SK-N-SH (cell line): ENCODE measurements at regions not wholly inside any gene's neighbourhood (a gene's known extent, or its start where the extent isn't known, plus 50 kb on each side); places are given as distances from the start of the nearest gene placed in this dataset.

Experiments used
- CTCF ChIA-PET: fragments of 300-600, 350-600 bp; formaldehyde crosslinking; extraction: SDS; loops from one replicate; lab custom pipeline; 2021; lab: Yijun Ruan, JAX
- POLR2A ChIA-PET: fragments of 350-600 bp; sonication (Branson Sonifier 250); formaldehyde crosslinking; extraction: SDS; loops from one replicate; lab custom pipeline; 2020; ENCODE audit warnings: antibody characterized with exemption, inconsistent platforms; lab: Yijun Ruan, JAX
- DNase-seq: peaks from one replicate; pipeline ENCODE4 v3.0.0; 2012
- H2AFZ ChIP-seq: fragments of 200-600 bp; sonication (generic); 2 replicates; pipeline ENCODE4 v1.8.1; 2016; ENCODE audit warnings: antibody characterized with exemption, mild to moderate bottlenecking, low read depth
- H3F3A ChIP-seq: fragments of 200-600 bp; sonication (generic); replicated peaks from 2 replicates; pipeline ENCODE3; 2016; ENCODE audit warnings: antibody characterized with exemption, mild to moderate bottlenecking; ENCODE audit not compliant: insufficient read depth
- H3K27ac ChIP-seq, 2 experiments: fragments of 200-500 bp in 1 of 2; fragments of 200-600 bp in 1 of 2; sonication (Bioruptor generic) in 1 of 2; sonication (generic), shearing (Covaris generic) in 1 of 2; 2 replicates each; pipeline versions ENCODE4 v1.5.1 to v1.6.1; 2014 to 2016; ENCODE audit warnings: low read depth in 2 of 2, inconsistent platforms in 1 of 2, low read length in 1 of 2, mild to moderate bottlenecking in 1 of 2, mixed read lengths in 1 of 2
- H3K27me3 ChIP-seq: fragments of 200-600 bp; sonication (generic), shearing (Covaris generic); 2 replicates; pipeline ENCODE4 v1.6.1; 2016; ENCODE audit warnings: mixed run types; ENCODE audit not compliant: insufficient read depth
- H3K36me3 ChIP-seq, 2 experiments: fragments of 200-500 bp in 1 of 2; fragments of 200-600 bp in 1 of 2; sonication (Bioruptor generic) in 1 of 2; sonication (generic) in 1 of 2; replicated peaks in 1 of 2; 2 replicates each; pipeline versions ENCODE3 to v1.5.1; 2014 to 2016; ENCODE audit warnings: low read length in 1 of 2, mild to moderate bottlenecking in 1 of 2; ENCODE audit not compliant: insufficient read depth in 2 of 2, control insufficient read depth in 1 of 2
- H3K4me1 ChIP-seq, 2 experiments: fragments of 200-500 bp in 1 of 2; fragments of 200-600 bp in 1 of 2; sonication (Bioruptor generic) in 1 of 2; sonication (generic), shearing (Covaris generic) in 1 of 2; 2 replicates each; pipeline versions ENCODE4 v1.5.1 to v1.6.1; 2014 to 2016; ENCODE audit warnings: low read depth in 1 of 2, low read length in 1 of 2, mixed run types in 1 of 2; ENCODE audit not compliant: insufficient read depth in 2 of 2, control insufficient read depth in 1 of 2
- H3K4me2 ChIP-seq: fragments of 200-600 bp; sonication (generic), shearing (Covaris generic); 2 replicates; pipeline ENCODE4 v1.6.1; 2017; ENCODE audit warnings: mixed run types
- H3K4me3 ChIP-seq, 2 experiments: fragments of 200-500 bp in 1 of 2; fragments of 200-600 bp in 1 of 2; sonication (Bioruptor generic) in 1 of 2; sonication (generic), shearing (Covaris generic) in 1 of 2; 2 replicates each; pipeline versions ENCODE4 v1.5.1 to v1.8.1; 2014 to 2016; ENCODE audit warnings: low read depth in 2 of 2, inconsistent platforms in 1 of 2, low read length in 1 of 2, mild to moderate bottlenecking in 1 of 2, mixed read lengths in 1 of 2, moderate library complexity in 1 of 2
- H3K79me2 ChIP-seq: fragments of 200-600 bp; sonication (generic); 2 replicates; pipeline ENCODE4 v1.8.1; 2017; ENCODE audit warnings: mild to moderate bottlenecking; ENCODE audit not compliant: insufficient read depth
- H3K9ac ChIP-seq: fragments of 200-600 bp; sonication (generic); 2 replicates; pipeline ENCODE4 v1.6.1; 2017; ENCODE audit warnings: mixed run types
- H3K9me2 ChIP-seq: fragments of 200-600 bp; sonication (generic); 2 replicates; pipeline ENCODE4 v1.6.1; 2017; ENCODE audit warnings: mixed run types
- H3K9me3 ChIP-seq: fragments of 200-600 bp; sonication (generic); 2 replicates; pipeline ENCODE4 v1.6.1; 2017; ENCODE audit warnings: mixed run types, mild to moderate bottlenecking, moderate library complexity
- H4K20me1 ChIP-seq: fragments of 200-600 bp; sonication (generic); 2 replicates; pipeline ENCODE4 v1.6.1; 2017; ENCODE audit warnings: mild to moderate bottlenecking, mixed run types; ENCODE audit not compliant: insufficient read depth
- CHD2 ChIP-seq: fragments of 150-350 bp; IDR thresholded peaks from 2 replicates; pipeline ENCODE4 v1.6.1; 2018; ENCODE audit warnings: low read length; ENCODE audit not compliant: partially characterized antibody
- FOSL2 ChIP-seq: IDR thresholded peaks from 2 replicates; pipeline ENCODE4 v1.4.0; 2012; ENCODE audit warnings: low read depth, mild to moderate bottlenecking, moderate library complexity, borderline replicate concordance
- FOXJ3 ChIP-seq: sonication (generic); formaldehyde crosslinking; IDR thresholded peaks from 2 replicates; pipeline ENCODE4 v1.5.1; 2020; ENCODE audit warnings: mild to moderate bottlenecking, missing genetic modification reagents
- GATA2 ChIP-seq: sonication (generic); formaldehyde crosslinking; IDR thresholded peaks from 2 replicates; pipeline ENCODE4 v1.5.0; 2020; ENCODE audit warnings: mild to moderate bottlenecking, missing genetic modification reagents
- JUND ChIP-seq: IDR thresholded peaks from 2 replicates; pipeline ENCODE4 v1.4.0; 2012
- NFIC ChIP-seq: IDR thresholded peaks from 2 replicates; pipeline ENCODE4 v1.4.0; 2012; ENCODE audit warnings: borderline replicate concordance
- RXRA ChIP-seq: IDR thresholded peaks from 2 replicates; pipeline ENCODE4 v1.4.0; 2012; ENCODE audit warnings: low read depth, mild to moderate bottlenecking, borderline replicate concordance
- SIN3A ChIP-seq: IDR thresholded peaks from 2 replicates; pipeline ENCODE4 v1.6.1; 2012; ENCODE audit warnings: low read depth, mild to moderate bottlenecking, low read length, moderate library complexity, borderline replicate concordance
- TCF12 ChIP-seq: IDR thresholded peaks from 2 replicates; pipeline ENCODE4 v1.4.0; 2012
- whole genome bisulfite sequencing: methylation state at CpG from one replicate; pipeline ENCODE4 v1.1.6; 2017; ENCODE audit warnings: low lambda C conversion rate; 5-methylcytosine and 5-hydroxymethylcytosine counted together
- TF ChIP-seq, protein P1 (sequence below): IDR thresholded peaks from 2 replicates; pipeline ENCODE4 v1.4.0; 2012; ENCODE audit warnings: low read depth, borderline replicate concordance
- TF ChIP-seq, protein P2 (sequence below): IDR thresholded peaks from 2 replicates; pipeline ENCODE4 v1.6.1; 2012; ENCODE audit warnings: mild to moderate bottlenecking, low read depth, low read length, moderate library complexity
- TF ChIP-seq, protein P3 (sequence below): fragments of 150-350 bp; IDR thresholded peaks from 2 replicates; pipeline ENCODE4 v1.6.1; 2016; ENCODE audit warnings: mild to moderate bottlenecking, low read depth, low read length
- TF ChIP-seq, protein P4 (sequence below): fragments of 150-350 bp; IDR thresholded peaks from 2 replicates; pipeline ENCODE4 v1.6.1; 2017; ENCODE audit warnings: antibody characterized with exemption, low read length, low read depth, borderline replicate concordance
- TF ChIP-seq, protein P5 (sequence below): IDR thresholded peaks from 2 replicates; pipeline ENCODE4; 2012
- TF ChIP-seq, protein P6 (sequence below): IDR thresholded peaks from 2 replicates; pipeline ENCODE4 v1.4.0; 2012; ENCODE audit warnings: low read depth, borderline replicate concordance

DNA sequence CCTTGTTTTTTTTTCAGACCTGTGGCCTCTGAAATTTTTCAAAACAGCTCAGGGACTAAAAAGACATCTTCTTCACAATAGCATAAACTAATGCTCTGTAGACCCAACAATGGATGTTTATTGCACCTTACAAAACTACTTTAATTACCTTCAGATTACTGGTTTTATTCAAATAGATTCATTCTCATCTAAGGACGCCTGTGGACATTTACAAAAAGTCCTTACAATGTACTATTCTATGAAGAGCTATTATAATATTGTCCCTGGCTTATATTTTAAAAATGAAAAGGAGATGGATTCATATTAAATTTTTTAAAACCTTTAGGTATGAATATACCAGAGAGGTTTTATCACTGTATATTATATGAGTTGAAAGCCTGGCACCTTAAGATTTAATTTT, 238.4 kb upstream of the NR5A2 start (continued):
- TF ChIP-seq, protein P1, sequence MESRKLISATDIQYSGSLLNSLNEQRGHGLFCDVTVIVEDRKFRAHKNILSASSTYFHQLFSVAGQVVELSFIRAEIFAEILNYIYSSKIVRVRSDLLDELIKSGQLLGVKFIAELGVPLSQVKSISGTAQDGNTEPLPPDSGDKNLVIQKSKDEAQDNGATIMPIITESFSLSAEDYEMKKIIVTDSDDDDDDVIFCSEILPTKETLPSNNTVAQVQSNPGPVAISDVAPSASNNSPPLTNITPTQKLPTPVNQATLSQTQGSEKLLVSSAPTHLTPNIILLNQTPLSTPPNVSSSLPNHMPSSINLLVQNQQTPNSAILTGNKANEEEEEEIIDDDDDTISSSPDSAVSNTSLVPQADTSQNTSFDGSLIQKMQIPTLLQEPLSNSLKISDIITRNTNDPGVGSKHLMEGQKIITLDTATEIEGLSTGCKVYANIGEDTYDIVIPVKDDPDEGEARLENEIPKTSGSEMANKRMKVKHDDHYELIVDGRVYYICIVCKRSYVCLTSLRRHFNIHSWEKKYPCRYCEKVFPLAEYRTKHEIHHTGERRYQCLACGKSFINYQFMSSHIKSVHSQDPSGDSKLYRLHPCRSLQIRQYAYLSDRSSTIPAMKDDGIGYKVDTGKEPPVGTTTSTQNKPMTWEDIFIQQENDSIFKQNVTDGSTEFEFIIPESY = no peak
- TF ChIP-seq TCF12 = no peak

DNA sequence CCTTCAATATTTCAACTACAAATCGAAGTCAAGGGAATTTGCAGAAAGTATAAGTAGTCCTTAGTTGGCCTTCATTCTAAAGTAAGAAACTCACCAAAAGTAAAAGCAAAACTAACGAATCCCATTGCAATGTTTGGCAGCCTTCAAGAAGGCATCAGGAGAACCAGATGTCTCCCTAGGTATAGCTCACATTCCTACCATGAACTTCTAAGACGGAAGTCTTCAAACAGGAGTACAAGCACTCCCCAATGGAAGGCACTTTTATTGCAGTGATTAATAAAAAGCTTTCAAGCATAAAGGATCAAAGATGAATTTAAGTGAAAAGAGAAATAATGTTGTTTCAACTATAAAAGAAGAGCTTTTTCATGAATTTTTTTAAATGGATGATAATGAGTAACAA, 236.0 kb upstream of the NR5A2 start:
- Histone ChIP-seq H3K27ac (no peak overlapping the region), H4K20me1 (no peaks in the 10 kb centered on the region), H3K36me3 (no peaks in the 10 kb centered on the region), H3K4me3 (no peak overlapping the region), H3F3A (no peaks in the 10 kb centered on the region), H3K9me2 (no peaks in the 10 kb centered on the region), H3K27me3 (no peaks in the 10 kb centered on the region), H3K4me2 (no peak overlapping the region), H3K4me1 (no peaks in the 10 kb centered on the region), H3K9me3 (no peaks in the 10 kb centered on the region), H2AFZ (no peak overlapping the region), H3K9ac (no peak overlapping the region), H3K79me2 (no peaks in the 10 kb centered on the region)
- TF ChIP-seq, protein P2, sequence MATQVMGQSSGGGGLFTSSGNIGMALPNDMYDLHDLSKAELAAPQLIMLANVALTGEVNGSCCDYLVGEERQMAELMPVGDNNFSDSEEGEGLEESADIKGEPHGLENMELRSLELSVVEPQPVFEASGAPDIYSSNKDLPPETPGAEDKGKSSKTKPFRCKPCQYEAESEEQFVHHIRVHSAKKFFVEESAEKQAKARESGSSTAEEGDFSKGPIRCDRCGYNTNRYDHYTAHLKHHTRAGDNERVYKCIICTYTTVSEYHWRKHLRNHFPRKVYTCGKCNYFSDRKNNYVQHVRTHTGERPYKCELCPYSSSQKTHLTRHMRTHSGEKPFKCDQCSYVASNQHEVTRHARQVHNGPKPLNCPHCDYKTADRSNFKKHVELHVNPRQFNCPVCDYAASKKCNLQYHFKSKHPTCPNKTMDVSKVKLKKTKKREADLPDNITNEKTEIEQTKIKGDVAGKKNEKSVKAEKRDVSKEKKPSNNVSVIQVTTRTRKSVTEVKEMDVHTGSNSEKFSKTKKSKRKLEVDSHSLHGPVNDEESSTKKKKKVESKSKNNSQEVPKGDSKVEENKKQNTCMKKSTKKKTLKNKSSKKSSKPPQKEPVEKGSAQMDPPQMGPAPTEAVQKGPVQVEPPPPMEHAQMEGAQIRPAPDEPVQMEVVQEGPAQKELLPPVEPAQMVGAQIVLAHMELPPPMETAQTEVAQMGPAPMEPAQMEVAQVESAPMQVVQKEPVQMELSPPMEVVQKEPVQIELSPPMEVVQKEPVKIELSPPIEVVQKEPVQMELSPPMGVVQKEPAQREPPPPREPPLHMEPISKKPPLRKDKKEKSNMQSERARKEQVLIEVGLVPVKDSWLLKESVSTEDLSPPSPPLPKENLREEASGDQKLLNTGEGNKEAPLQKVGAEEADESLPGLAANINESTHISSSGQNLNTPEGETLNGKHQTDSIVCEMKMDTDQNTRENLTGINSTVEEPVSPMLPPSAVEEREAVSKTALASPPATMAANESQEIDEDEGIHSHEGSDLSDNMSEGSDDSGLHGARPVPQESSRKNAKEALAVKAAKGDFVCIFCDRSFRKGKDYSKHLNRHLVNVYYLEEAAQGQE = no peak
- TF ChIP-seq FOXJ3 = no peak
- TF ChIP-seq RXRA = no peak
- TF ChIP-seq, protein P3, sequence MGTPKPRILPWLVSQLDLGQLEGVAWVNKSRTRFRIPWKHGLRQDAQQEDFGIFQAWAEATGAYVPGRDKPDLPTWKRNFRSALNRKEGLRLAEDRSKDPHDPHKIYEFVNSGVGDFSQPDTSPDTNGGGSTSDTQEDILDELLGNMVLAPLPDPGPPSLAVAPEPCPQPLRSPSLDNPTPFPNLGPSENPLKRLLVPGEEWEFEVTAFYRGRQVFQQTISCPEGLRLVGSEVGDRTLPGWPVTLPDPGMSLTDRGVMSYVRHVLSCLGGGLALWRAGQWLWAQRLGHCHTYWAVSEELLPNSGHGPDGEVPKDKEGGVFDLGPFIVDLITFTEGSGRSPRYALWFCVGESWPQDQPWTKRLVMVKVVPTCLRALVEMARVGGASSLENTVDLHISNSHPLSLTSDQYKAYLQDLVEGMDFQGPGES = no peak
- TF ChIP-seq, protein P4, sequence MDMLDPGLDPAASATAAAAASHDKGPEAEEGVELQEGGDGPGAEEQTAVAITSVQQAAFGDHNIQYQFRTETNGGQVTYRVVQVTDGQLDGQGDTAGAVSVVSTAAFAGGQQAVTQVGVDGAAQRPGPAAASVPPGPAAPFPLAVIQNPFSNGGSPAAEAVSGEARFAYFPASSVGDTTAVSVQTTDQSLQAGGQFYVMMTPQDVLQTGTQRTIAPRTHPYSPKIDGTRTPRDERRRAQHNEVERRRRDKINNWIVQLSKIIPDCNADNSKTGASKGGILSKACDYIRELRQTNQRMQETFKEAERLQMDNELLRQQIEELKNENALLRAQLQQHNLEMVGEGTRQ = no peak
- no peak for TF ChIP-seq GATA2 (CRISPR knock-in tag)
- no peak for TF ChIP-seq JUND
- TF ChIP-seq NFIC = no peak
- TF ChIP-seq, protein P5, sequence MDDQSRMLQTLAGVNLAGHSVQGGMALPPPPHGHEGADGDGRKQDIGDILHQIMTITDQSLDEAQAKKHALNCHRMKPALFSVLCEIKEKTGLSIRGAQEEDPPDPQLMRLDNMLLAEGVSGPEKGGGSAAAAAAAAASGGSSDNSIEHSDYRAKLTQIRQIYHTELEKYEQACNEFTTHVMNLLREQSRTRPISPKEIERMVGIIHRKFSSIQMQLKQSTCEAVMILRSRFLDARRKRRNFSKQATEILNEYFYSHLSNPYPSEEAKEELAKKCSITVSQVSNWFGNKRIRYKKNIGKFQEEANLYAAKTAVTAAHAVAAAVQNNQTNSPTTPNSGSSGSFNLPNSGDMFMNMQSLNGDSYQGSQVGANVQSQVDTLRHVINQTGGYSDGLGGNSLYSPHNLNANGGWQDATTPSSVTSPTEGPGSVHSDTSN = no peak
- no peak for TF ChIP-seq SIN3A
- TF ChIP-seq, protein P6, sequence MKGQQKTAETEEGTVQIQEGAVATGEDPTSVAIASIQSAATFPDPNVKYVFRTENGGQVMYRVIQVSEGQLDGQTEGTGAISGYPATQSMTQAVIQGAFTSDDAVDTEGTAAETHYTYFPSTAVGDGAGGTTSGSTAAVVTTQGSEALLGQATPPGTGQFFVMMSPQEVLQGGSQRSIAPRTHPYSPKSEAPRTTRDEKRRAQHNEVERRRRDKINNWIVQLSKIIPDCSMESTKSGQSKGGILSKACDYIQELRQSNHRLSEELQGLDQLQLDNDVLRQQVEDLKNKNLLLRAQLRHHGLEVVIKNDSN = no peak
- TF ChIP-seq FOSL2 = no peak
- TF ChIP-seq CHD2 = no peak
- WGBS = 64% methylated on average over 3 of the region's 3 CpGs
- no peak for DNase-seq
- CTCF ChIA-PET = interaction anchor here (1.1 to 1.2 kb wide), 2 partner anchors 15 to 239 kb away, joined by 3 to 5 read pairs; no protein-coding TSS in a partner anchor
- POLR2A ChIA-PET = no interaction called here
